OCI-LY7 (cell line): ENCODE measurements at regions not wholly inside any gene's neighbourhood (a gene's known extent, or its start where the extent isn't known, plus 50 kb on each side); places are given as distances from the start of the nearest gene placed in this dataset.

ENCODE experiments used
- EZH2phosphoT487 ChIP-seq: fragments of 200-600 bp; sonication (generic); IDR thresholded peaks from 2 replicates; pipeline ENCODE4 v1.6.1; 2018; ENCODE audit warnings: low read depth, borderline replicate concordance, mild to moderate bottlenecking, mixed run types, antibody characterized with exemption, low read length, moderate library complexity, mixed read lengths
- TF ChIP-seq, protein P1 (sequence below): fragments of 200-600 bp; sonication (generic); conservative IDR thresholded peaks from 2 replicates; pipeline ENCODE4 v1.5.1; 2014; ENCODE audit warnings: mild to moderate bottlenecking, antibody characterized with exemption, low read length, moderate library complexity, mixed read lengths

DNA sequence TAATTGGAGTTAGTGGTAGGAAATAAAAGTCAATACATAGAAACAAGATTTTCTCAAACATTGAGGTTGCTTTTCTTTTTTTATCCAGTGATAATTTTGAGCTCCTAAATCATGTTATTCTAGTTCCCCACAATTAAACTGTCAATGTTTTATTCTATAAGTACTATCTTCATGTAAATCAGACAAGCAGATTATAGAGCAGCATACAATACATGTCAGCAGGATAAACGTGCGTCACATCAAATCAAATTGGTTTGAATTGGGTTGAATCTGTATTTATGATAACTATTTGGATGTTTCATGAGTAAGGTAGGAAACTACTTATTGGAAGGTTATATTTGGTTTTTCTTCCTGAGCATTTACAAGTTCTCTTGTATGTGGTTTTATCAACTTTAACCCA is 2028.7 kb downstream of the NCAM2 start:
- TF ChIP-seq, protein P1, sequence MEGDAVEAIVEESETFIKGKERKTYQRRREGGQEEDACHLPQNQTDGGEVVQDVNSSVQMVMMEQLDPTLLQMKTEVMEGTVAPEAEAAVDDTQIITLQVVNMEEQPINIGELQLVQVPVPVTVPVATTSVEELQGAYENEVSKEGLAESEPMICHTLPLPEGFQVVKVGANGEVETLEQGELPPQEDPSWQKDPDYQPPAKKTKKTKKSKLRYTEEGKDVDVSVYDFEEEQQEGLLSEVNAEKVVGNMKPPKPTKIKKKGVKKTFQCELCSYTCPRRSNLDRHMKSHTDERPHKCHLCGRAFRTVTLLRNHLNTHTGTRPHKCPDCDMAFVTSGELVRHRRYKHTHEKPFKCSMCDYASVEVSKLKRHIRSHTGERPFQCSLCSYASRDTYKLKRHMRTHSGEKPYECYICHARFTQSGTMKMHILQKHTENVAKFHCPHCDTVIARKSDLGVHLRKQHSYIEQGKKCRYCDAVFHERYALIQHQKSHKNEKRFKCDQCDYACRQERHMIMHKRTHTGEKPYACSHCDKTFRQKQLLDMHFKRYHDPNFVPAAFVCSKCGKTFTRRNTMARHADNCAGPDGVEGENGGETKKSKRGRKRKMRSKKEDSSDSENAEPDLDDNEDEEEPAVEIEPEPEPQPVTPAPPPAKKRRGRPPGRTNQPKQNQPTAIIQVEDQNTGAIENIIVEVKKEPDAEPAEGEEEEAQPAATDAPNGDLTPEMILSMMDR, result no peak
- no peak for TF ChIP-seq EZH2phosphoT487
